Esophagus mucosa (tissue), 1 donor: ENCODE measurements at regions not wholly inside any gene's neighbourhood (a gene's known extent, or its start where the extent isn't known, plus 50 kb on each side); places are given as distances from the start of the nearest gene placed in this dataset.

ENCODE experiments used
- ATAC-seq: fragments of 200-7000 bp; cut with Tn5 transposase; one replicate; pipeline ENCODE4 v1.9.1; 2020
- donor health status: DM: yes; HTN: yes; CAD: no.

DNA sequence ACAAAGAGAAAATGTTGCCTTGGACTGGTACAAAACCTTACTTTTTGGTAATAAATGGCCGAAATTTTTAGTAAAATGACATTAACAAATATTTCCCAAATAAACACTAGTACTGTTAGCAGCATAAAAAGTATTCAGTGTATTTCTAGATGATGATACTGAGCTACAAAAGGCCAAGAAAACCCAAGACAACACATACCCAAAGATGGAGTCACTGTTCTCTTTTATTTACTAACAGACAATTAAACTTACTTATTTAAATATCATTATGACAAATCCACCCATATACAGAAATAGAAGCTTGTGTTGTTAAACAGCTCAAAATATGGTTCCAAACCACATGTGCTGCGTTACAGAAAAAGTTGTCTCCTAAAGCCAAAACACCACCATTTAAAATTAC is 239.9 kb downstream of the ZEB2 start:
- ATAC-seq: no peak

DNA sequence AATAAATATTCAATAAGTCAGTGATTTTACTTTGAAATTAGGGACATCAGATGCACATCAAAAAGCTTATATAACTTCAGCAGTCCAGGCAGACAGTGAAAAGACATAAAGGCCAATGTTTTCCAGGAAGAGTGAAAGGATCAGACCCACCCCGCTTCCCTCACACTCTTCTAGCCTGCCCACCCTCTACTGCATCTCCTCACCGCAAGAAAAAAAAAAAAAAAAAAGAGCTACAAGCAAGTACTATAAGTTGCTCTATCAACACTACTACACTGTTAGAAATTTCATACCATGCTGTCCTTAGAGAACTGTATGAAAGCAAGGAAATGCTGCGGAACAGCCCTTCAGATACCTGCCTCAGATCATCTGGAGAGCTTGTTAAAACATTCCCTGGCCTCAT is 240.8 kb downstream of the ZEB2 start:
- no peak for ATAC-seq

DNA sequence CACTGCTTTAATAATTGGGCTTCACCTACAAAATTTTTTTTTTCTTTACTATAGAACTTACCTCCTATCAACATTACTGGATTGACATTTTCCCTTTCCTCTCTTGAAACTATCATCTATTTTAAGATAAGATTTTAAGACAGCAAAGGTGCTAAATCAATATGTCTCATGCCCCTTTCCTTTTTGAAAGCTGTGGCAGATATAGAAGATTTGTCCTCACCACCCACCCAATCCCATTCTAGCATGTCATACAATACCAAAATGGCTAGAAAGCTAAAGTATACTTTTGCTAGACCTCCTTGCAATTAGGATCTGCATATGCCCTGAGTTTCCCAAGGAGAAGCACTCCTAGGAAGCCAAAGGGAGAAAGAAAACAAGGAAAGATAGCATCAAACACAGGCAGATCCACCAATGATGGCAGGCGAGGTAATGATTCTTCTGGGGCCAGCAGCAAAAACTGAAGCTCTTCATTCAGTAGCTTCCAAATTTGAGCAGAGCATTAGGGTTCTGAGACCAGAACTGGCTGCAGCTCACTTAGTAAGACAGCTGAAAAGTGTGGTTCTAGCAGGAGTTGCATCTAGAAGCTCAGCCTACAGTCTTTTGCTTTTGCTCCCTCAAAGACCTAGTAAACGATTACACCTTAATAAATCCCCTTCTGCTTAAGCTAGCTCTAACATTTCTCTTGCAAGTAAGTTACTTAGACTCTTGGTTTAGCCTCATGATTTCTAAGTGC is 242.1 kb downstream of the ZEB2 start:
- no peak for ATAC-seq

DNA sequence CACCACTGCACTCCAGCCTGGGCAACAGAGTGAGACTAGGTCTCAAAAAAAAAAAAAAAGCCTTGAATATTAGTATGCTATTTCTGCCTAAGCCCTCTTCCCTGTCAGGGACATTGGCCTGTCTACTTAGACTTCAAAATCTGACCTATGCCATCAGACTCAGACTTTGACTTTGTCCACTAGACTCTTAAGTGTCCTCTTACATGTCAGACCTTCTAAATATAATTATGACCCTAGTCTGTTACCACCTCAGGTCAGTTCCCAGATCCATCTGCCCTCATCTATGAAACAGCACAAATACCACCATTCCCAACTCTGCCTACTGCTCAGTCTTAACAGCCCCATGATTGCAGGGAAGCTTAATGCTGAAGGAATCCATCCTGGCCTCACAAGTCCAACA is 244.6 kb downstream of the ZEB2 start:
- ATAC-seq: no peak

DNA sequence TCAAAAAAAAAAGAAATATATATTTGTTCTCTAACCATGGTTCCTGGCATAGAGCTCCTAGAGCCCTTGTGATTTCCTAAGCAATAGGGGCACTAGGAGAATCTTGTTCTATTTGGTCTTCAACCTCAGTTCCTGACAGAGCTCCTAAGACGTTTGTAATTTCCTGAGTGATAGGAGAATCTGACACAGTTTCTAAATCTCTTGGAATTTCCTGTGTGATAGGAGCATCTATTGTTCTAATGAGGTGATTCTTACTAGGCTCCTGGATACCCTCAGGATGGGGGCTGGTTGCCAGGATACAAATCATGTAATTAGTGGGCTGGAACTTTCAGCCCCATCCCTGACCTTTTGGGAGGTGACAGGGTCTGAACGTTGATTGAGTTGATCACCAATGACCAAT is 245.8 kb downstream of the ZEB2 start:
- no peak for ATAC-seq

DNA sequence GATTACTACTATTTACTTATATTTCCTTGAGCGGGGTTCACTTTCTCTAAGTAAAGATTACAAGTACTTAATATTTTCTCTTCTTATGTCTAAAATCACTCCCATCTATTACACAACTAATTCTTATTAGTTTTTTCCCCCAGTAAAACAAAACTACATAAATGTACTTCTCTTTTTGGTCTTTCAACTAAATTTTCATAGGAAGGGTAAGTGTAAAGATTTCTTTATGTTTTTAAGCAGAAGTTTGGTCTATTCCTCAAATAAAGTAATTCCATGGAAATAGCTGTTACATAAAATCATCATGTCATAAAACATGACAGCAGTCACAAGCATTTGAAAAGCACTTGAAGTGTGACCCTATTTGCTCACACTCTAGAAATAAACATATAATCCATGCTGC is 249.0 kb downstream of the ZEB2 start:
- ATAC-seq: no peak

DNA sequence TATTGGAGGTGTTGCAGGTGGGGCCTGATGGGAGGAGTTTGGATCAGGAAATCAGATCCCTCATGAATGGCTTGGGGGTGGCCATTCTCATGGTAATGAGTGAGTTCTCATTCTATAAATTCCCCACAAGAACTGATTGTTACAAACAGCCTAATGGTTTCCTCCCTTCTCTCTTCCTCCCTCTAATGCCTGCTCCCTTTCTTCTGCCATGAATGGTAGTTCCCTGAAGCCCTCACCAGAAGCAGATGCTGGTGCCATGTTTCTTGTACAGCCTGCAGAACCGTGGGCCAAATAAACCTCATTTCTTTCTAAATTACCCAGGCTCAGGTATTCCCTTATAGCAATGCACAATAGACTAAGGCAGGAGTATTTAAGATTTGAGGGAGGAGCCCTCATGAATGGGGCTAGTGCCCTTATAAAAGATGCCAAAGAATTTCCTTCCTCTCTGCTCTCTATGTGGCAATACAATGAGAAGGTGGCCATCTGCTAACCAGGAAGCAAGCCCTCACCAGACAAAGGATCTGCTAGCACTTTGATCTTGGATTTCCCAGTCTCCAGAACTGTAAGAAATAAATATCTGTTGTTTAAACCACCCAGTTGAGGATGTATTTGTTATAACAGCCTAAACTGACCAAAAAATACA is 251.8 kb downstream of the ZEB2 start:
- ATAC-seq: no peak

DNA sequence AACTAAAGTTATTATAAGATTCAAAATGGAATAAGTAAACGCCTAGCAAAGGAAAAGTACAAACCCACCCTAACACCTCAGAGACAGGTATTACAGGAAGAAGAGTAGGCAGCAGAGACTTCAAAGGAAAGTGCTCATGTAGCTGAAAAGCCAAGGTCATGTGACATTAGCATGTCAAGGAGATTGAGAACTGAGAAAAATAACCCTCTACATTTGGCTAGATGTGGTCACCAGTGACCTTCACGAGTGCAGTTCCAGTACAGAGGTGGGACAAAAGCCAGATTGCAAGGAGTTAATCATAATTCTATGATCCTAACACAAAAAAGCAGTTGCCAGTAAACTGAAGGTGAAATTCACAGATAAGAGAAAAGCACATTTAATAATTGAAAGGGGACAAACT is 252.7 kb downstream of the ZEB2 start:
- no peak for ATAC-seq

DNA sequence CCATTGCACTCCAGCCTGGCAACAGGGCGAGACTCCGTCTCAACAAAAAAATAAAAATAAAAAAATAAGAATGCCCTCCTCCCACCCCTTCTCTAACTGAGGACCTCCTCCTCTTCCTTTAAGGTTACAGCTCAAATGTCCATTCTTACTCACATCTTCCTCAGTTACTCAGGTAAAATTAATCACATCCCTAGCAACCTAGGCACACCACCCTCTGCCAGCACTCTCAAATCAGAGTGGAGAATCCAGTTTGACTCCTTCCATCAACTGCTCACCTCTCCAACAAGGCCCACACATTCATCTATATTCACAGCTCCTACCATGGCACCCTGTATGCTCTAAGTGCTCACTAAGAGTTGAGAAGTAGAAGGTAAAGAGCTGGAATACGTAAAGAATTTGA is 254.3 kb downstream of the ZEB2 start:
- ATAC-seq: no peak

DNA sequence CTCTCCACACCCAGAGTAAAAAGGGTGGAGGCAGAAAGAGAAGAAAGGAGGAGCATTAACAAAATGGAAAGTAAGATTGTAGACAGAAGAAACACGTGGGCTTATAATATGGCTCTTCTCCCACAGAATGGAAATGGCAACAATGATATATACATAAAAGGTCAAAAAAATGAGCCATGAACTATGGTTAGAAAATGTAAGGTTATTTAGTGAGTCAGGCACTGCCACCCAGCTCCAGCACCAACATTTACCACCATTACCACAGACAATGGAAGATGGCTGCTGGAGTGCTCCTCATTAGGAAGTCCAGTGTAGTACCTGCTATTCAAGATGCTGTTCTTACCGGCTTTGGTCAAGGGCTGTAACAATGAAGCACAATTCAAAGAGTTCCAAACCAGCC is 258.0 kb downstream of the ZEB2 start:
- no peak for ATAC-seq

DNA sequence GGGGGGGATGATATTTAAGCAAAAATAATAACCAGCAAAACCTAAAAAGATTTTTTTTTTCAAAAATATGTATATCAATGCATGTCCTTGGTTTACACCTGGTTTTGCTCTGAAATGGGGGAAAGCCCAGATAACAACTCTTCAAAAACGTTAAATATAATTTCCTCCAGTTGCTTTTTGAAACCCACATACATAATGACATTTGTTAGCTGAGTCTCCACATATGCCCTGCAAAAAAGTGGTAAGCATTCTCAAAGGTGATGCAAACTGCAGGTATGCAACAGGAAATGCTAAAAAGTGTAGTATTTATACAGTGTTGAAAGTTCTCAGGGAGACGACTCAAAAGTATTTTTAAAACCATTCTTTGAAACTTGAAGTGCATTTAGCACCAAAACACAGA is 258.6 kb downstream of the ZEB2 start:
- ATAC-seq: no peak

DNA sequence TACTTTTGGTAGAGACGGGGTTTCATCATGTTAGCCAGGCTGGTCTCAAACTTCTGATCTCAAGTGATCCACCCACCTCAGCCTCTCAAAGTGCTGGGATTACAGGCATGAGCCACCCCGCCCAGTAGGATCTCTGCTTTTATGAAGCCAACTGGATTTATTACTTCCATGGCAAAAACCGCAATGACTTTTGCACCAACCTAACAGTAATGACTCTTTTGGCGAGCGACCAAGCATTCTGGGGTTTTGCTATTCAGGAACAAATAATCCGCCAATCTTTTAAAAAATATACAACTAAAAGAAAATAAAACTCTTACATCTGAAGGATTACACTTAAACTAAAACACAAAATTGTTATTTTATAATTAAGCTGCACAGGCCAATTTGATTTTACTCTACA is 260.6 kb downstream of the ZEB2 start:
- ATAC-seq: no peak

DNA sequence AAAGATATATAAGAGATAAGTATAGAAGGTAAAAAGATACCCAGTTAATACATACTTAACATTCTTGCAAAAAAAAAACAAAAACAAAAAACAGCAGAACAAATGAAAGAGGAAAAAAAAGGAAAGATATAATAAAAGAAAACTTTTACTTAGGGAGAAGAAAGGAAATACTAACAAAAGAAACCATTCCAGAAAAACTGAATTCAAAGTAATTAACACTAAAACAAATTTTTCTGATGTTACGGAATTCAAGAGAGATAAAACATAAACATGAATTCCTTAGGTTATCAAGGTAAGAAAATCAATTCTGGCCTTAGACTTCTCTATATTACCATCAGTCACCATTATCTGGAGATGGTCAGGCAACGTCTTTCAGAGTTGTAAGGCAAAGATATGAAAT is 261.8 kb downstream of the ZEB2 start:
- no peak for ATAC-seq

DNA sequence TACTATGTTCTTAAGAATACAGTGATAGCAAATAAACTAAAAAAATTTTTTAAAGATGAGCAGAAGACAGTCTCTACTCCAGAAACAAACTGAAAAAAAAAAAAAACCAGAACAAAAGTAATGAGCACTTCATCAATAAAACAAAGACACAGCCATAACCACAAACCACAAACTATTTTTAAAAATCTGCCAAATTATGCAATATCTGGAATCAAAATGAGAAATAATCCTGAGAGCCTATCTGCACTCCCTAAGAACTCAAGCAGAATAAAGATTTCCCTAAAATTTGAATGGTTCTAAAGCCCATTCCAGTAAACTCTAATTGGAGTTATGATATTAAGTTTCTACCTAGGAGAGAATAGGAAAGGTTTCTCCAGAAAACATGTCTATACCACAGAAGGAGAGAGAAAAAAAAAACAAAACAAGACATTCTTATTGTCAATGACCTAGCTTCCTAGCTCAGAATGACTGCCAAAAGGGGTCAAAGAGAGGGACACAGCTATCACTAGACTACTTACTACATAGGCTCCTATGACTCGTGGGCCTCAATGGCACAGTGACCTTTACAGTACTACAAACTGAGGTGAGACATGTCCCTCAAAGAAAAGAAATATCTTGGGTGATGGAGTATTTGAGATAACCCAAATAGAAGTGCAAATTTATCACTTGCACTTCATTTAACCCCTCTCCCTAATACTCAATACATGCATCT is 262.8 kb downstream of the ZEB2 start:
- ATAC-seq: no peak

DNA sequence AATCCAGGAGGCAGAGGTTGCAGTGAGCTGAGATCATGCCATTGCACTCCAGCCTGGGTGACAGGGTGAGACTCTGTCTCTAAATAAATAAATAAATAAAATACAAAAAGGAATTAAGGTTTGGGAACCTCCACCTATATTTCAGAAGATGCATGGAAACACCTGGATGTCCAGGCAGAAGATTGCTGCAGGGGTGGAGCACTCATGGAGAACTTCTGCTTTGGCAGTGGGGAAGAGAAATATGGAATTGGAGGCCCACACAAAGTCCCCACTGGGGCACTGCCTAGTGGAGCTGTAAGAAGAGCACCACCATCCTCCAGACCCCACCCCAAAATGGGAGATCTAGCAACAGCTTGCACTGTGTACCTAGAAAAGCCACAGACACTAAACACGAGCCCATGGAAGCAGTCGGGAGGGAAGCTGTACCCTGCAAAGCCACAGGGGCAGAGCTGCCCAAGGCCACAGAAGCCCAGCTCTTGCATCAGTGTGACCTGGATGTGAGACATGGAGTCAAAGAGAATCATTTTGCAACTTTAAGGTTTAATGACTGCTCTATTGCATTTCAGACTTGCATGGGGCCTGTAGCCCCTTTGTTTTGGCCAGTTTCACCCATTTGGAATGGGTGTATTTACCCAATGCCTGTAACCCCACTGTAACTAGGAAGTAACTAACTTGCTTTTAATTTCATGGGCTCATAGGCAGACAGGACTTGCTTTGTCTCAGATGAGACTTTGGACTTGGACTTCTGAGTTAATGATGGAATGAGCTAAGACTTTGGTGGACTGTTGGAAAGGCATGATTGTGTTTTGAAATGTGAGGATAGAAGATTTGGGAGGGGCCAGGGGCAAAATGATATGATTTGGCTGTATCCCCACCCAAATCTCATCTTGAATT is 265.3 kb downstream of the ZEB2 start:
- no peak for ATAC-seq

DNA sequence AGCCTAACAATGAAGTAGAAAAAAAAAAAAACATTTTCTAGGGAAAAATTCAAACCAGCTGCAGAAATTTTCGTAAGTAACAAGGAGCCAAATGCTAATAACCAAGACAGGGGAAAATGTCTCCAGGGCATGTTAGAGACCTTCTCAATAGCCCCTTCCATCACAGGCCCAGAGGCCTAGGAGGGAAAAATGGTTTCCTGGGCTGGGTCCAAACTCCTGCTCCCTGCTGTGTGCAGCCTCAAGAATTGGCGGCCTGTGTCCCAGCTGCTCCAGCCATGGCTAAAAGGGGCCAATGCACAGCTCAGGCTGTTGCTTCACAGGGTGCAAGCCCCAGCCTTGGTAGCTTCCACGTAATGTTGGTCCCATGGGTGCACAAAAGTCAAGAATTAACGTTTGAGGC is 266.2 kb downstream of the ZEB2 start:
- no peak for ATAC-seq

DNA sequence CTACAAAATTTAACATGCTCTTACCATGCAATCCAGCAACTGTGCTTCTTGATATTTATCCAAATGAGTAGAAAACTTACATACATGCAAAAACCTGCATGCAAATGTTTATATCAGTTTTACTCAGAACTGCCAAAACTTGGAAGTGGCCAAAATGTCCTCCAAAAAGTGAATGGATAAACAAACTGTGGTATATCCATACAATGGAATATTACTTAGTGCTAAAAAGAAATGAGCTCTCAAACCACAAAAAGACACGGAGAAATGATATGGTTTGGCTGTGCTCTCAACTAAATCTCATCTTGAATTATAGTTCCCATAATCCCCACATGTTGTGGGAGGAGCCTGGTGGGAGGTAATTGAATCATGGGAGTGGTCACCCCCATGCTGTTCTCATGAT is 267.2 kb downstream of the ZEB2 start:
- ATAC-seq: no peak

DNA sequence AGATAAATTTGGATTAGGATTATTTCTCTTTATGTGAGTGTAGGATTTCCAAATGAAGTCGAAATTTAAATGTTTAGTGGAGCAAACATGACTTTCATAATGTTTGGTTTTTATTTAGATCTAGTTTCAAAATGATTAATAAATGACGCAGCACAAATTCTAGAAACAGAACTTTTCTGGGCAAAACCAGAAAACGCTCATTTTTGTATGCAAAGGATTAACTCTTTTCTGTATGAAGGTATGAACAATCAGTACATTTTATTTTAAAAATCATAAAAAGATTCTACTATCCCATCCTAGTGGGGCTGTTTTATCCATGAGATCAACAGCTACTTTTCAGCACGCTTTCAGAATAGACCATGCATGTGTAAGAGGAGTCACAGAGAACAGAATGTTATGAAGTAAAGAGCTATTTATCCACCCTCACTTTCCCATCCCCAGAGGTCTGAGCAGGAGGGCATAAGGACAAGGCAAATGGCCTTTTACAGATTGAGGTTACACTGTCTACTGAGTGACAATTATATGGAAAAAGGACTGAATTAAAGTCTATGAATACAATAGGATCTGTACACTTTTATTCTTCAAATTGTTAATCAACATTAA is 270.8 kb downstream of the ZEB2 start:
- ATAC-seq: no peak

DNA sequence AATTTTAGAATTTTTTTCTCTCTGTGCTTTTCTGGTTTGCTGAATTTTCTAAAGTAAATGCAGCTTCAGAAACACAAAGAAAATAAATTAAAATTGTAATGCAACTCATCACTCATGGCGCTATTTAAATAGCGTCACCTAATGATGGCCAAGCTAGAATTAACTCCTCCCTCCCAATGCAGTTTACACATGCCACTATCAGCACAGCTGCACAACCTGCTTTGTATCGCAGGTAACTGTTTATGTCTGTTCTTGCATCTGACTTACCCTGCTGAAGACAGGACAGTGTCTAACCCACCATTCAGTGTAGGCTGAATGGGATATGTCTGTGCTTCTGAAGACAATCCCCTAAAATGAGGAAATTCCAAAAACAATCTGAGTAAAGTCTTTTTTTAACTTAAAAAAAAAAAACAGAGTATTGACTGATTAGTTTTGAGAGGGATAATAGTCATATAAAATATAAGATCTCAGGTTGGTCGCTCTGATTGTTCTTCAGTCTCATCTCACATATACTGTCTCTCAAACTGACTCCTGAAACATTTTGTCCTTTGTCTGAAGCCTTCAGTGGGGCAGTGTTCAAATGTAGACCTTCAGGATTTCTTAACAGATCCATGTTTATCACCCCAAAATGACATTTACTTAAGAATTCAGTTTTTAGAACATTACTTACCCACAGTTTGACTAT is 271.4 kb downstream of the ZEB2 start:
- no peak for ATAC-seq

DNA sequence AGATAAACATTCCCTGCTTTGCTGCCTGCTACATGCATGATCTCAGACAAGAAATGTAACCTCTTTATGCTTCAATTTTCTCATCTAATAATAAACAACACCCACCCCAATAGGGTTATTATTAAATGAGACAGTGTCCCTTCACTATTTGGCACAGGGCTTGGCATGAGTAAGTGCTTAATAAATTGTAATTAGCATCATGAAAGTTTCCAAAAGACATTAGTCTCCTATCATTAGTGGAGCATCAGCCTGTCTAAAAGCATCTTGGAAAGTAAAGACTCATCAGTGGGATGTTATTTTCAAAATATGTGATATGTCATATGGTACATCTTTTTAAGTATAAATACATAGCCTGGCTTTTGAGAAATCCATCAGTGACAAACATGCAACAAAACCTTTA is 275.0 kb downstream of the ZEB2 start:
- ATAC-seq: no peak

DNA sequence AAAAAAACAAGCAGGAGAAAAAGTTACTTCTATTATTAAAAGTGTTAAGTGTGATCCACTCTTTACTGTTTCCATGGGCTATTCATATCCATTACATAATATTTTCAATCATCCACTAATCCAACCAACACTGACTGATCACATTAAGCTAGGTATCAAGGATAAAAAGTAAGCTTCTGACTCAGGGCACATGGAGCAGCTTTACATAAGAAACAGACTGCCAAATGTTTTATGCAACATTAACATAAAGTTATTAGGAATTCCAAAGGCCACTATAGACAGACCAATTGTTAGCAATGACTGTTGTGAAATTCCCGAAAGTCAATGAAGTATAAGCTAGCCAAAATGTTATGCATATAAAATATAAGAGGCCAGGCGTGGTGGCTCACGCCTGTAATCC is 277.6 kb downstream of the ZEB2 start:
- ATAC-seq: peak; percentile 70

DNA sequence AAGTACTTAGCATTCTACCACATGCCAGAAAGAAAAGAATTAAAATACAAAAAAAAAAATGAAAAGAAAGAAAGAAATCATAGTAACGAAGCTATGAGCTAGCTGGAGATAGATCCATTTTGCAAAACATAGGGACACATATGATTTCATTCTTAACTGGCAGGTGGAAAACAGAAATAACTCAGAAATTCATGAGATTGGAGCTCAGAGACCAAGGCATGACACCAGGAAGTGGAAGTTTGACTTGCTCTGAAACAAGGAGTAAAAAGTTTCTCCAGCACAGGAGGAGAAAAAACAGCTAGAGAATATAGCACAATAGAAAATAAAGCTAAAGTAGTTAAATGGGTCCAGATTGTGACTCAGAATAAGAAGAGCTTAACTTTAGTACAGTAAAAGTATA is 278.1 kb downstream of the ZEB2 start:
- no peak for ATAC-seq
